Neural cell (in vitro differentiated cells): ENCODE measurements at regions not wholly inside any gene's neighbourhood (a gene's known extent, or its start where the extent isn't known, plus 50 kb on each side); places are given as distances from the start of the nearest gene placed in this dataset.

Experiments used
- H2AFZ ChIP-seq: fragments of 200-600, 300-800 bp; sonication (generic), shearing (Covaris generic); 2 replicates; pipeline ENCODE4 v1.6.0; 2014; ENCODE audit warnings: low read depth, mild to moderate bottlenecking, antibody characterized with exemption, low read length, moderate library complexity
- H3F3A ChIP-seq: fragments of 200-600 bp; shearing (Covaris generic); 2 replicates; pipeline ENCODE4 v1.6.1; 2016; ENCODE audit warnings: mild to moderate bottlenecking, moderate library complexity, mixed read lengths, antibody characterized with exemption, low read length; ENCODE audit not compliant: insufficient read depth, poor library complexity, severe bottlenecking
- H3K27ac ChIP-seq: fragments of 200-600, 300-800 bp; sonication (generic), shearing (Covaris generic); 2 replicates; pipeline ENCODE4 v1.5.1; 2014; ENCODE audit warnings: mild to moderate bottlenecking, low read length, moderate library complexity
- H3K27me3 ChIP-seq: fragments of 300-800, 200-600 bp; sonication (generic), shearing (Covaris generic); 2 replicates; pipeline ENCODE4 v1.6.0; 2014; ENCODE audit warnings: mild to moderate bottlenecking, low read depth, low read length, moderate library complexity; ENCODE audit not compliant: insufficient read depth
- H3K36me3 ChIP-seq: fragments of 300-800, 200-600 bp; sonication (generic), shearing (Covaris generic); 2 replicates; pipeline ENCODE4 v1.5.1; 2014; ENCODE audit warnings: mild to moderate bottlenecking, antibody characterized with exemption, low read length, moderate library complexity; ENCODE audit not compliant: insufficient read depth
- H3K4me2 ChIP-seq: fragments of 300-800, 200-600 bp; sonication (generic), shearing (Covaris generic); 2 replicates; pipeline ENCODE4 v1.6.0; 2014; ENCODE audit warnings: mild to moderate bottlenecking, low read length
- H3K4me3 ChIP-seq: fragments of 300-800, 200-600 bp; sonication (generic), shearing (Covaris generic); 2 replicates; pipeline ENCODE4 v1.5.1; 2014; ENCODE audit warnings: mild to moderate bottlenecking, low read length, moderate library complexity
- H3K79me2 ChIP-seq: fragments of 200-600 bp; shearing (Covaris generic); replicated peaks from 2 replicates; pipeline ENCODE4 v1.6.0; 2014; ENCODE audit warnings: mild to moderate bottlenecking, low read length, moderate library complexity; ENCODE audit not compliant: insufficient read depth
- H3K9ac ChIP-seq: fragments of 300-800, 200-600 bp; sonication (generic), shearing (Covaris generic); 2 replicates; pipeline ENCODE4 v1.6.1; 2016; ENCODE audit warnings: mild to moderate bottlenecking, low read length, mixed read lengths
- H3K9me2 ChIP-seq: fragments of 200-600 bp; shearing (Covaris generic); 2 replicates; pipeline ENCODE4 v1.6.1; 2016; ENCODE audit warnings: mild to moderate bottlenecking, low read length, mixed read lengths; ENCODE audit not compliant: insufficient read depth
- H3K9me3 ChIP-seq: fragments of 200-600, 300-800 bp; sonication (generic), shearing (Covaris generic); 2 replicates; pipeline ENCODE4 v1.6.1; 2016; ENCODE audit warnings: mild to moderate bottlenecking, mixed run types, low read length, moderate library complexity, mixed read lengths
- H4K20me1 ChIP-seq: fragments of 200-600 bp; shearing (Covaris generic); 2 replicates; pipeline ENCODE4 v1.6.1; 2016; ENCODE audit warnings: mild to moderate bottlenecking, mixed run types; ENCODE audit not compliant: insufficient read depth
- EP300 ChIP-seq: fragments of 450-650 bp; conservative IDR thresholded peaks from 2 replicates; pipeline ENCODE4 v1.6.1; 2014; ENCODE audit warnings: antibody characterized with exemption, mild to moderate bottlenecking, moderate library complexity; ENCODE audit not compliant: poor library complexity, severe bottlenecking
- EZH2 ChIP-seq: fragments of 200-600, 300-800 bp; shearing (Covaris generic), sonication (generic); IDR thresholded peaks from 2 replicates; pipeline ENCODE4 v1.6.1; 2014; ENCODE audit warnings: antibody characterized with exemption, low read length, borderline replicate concordance, mild to moderate bottlenecking; ENCODE audit not compliant: insufficient read depth, poor library complexity, severe bottlenecking
- MXI1 ChIP-seq: fragments of 450-650 bp; conservative IDR thresholded peaks from 2 replicates; pipeline ENCODE4 v1.6.1; 2014; ENCODE audit warnings: antibody characterized with exemption, mild to moderate bottlenecking; ENCODE audit not compliant: poor library complexity, severe bottlenecking
- POLR2AphosphoS5 ChIP-seq: IDR thresholded peaks from 2 replicates; pipeline ENCODE4 v1.6.1; 2012
- RAD21 ChIP-seq: fragments of 450-650 bp; conservative IDR thresholded peaks from 2 replicates; pipeline ENCODE4 v1.6.1; 2014; ENCODE audit warnings: antibody characterized with exemption, mild to moderate bottlenecking, moderate library complexity
- SMC3 ChIP-seq: fragments of 450-650 bp; conservative IDR thresholded peaks from 2 replicates; pipeline ENCODE4 v1.6.1; 2014; ENCODE audit warnings: antibody characterized with exemption, mild to moderate bottlenecking, moderate library complexity; ENCODE audit not compliant: poor library complexity
- TAF1 ChIP-seq: IDR thresholded peaks from 2 replicates; pipeline ENCODE4 v1.6.1; 2012; ENCODE audit warnings: low read depth
- TF ChIP-seq, protein P1 (sequence below): IDR thresholded peaks from 2 replicates; pipeline ENCODE4 v1.6.1; 2012; ENCODE audit warnings: borderline replicate concordance
- TF ChIP-seq, protein P2 (sequence below): fragments of 450-650 bp; IDR thresholded peaks from 2 replicates; pipeline ENCODE4 v1.5.1; 2014; ENCODE audit warnings: antibody characterized with exemption, mild to moderate bottlenecking, moderate library complexity; ENCODE audit not compliant: poor library complexity, severe bottlenecking

DNA sequence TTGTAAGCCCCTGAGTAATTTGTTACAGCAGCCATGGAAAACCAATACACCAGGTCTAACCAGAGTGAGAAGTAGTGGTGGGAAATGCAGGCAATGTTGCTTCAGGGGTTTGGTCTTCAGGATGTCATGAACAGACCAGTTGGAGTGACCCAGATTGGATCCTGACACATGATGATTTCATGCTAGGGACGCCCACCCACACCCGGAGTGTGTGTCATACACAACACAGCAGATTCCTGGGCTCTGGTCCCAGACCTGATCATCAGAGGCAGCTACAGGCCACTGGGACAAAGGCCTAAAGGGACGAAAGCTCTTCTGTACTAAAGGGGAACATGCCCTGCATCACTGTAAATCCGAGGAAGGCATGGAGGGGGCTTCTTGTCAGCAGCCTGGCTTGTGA, 194.2 kb downstream of the NSG2 start:
- no peak overlapping the region for H2AFZ ChIP-seq
- no peaks in the 10 kb centered on the region for H3K27me3 ChIP-seq
- no peaks in the 10 kb centered on the region for H3F3A ChIP-seq
- no peaks in the 10 kb centered on the region for H4K20me1 ChIP-seq
- H3K4me3 ChIP-seq, result no peak overlapping the region
- TF ChIP-seq EP300, result no peak
- TF ChIP-seq POLR2AphosphoS5, result no peak
- TF ChIP-seq, protein P1, sequence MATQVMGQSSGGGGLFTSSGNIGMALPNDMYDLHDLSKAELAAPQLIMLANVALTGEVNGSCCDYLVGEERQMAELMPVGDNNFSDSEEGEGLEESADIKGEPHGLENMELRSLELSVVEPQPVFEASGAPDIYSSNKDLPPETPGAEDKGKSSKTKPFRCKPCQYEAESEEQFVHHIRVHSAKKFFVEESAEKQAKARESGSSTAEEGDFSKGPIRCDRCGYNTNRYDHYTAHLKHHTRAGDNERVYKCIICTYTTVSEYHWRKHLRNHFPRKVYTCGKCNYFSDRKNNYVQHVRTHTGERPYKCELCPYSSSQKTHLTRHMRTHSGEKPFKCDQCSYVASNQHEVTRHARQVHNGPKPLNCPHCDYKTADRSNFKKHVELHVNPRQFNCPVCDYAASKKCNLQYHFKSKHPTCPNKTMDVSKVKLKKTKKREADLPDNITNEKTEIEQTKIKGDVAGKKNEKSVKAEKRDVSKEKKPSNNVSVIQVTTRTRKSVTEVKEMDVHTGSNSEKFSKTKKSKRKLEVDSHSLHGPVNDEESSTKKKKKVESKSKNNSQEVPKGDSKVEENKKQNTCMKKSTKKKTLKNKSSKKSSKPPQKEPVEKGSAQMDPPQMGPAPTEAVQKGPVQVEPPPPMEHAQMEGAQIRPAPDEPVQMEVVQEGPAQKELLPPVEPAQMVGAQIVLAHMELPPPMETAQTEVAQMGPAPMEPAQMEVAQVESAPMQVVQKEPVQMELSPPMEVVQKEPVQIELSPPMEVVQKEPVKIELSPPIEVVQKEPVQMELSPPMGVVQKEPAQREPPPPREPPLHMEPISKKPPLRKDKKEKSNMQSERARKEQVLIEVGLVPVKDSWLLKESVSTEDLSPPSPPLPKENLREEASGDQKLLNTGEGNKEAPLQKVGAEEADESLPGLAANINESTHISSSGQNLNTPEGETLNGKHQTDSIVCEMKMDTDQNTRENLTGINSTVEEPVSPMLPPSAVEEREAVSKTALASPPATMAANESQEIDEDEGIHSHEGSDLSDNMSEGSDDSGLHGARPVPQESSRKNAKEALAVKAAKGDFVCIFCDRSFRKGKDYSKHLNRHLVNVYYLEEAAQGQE, result no peak
- TF ChIP-seq TAF1, result no peak
- TF ChIP-seq, protein P2, sequence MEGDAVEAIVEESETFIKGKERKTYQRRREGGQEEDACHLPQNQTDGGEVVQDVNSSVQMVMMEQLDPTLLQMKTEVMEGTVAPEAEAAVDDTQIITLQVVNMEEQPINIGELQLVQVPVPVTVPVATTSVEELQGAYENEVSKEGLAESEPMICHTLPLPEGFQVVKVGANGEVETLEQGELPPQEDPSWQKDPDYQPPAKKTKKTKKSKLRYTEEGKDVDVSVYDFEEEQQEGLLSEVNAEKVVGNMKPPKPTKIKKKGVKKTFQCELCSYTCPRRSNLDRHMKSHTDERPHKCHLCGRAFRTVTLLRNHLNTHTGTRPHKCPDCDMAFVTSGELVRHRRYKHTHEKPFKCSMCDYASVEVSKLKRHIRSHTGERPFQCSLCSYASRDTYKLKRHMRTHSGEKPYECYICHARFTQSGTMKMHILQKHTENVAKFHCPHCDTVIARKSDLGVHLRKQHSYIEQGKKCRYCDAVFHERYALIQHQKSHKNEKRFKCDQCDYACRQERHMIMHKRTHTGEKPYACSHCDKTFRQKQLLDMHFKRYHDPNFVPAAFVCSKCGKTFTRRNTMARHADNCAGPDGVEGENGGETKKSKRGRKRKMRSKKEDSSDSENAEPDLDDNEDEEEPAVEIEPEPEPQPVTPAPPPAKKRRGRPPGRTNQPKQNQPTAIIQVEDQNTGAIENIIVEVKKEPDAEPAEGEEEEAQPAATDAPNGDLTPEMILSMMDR, result no peak
- no peak for TF ChIP-seq EZH2
- no peak for TF ChIP-seq MXI1
- TF ChIP-seq RAD21, result no peak
- TF ChIP-seq SMC3, result no peak
- H3K36me3 ChIP-seq, result no peaks in the 10 kb centered on the region
- H3K9ac ChIP-seq, result no peak overlapping the region
- no peaks in the 10 kb centered on the region for H3K9me3 ChIP-seq
- H3K79me2 ChIP-seq, result no peaks in the 10 kb centered on the region
- H3K4me2 ChIP-seq, result no peak overlapping the region
- H3K27ac ChIP-seq, result no peak overlapping the region
- no peaks in the 10 kb centered on the region for H3K9me2 ChIP-seq

DNA sequence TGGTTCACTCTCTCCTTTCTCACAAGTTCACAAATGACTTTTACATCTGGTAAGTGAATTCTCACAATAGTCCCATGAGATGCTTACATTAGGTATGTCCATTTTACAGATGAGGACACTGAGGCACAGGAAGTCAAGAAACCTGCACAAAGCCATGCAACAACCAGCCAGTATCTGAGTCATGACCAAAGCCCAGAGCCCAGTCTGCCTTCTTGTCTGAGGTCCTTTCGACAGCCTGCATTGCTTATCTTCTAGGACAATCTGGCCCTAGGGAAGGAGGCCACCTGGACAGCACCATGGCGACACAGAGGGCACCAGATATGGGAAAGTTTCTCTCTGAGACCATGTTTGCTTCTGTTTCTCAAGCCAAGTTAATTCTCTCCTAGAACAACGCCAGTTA, 197.1 kb downstream of the NSG2 start:
- Histone ChIP-seq H3K27me3 (no peaks in the 10 kb centered on the region), H3K9me2 (no peaks in the 10 kb centered on the region), H3K36me3 (no peaks in the 10 kb centered on the region), H3K4me2 (no peak overlapping the region), H3K4me3 (no peak overlapping the region), H3K9me3 (no peaks in the 10 kb centered on the region), H3K79me2 (no peaks in the 10 kb centered on the region), H3F3A (no peaks in the 10 kb centered on the region), H2AFZ (no peak overlapping the region), H3K9ac (no peak overlapping the region), H3K27ac (no peak overlapping the region), H4K20me1 (no peaks in the 10 kb centered on the region)
- TF ChIP-seq EP300, result no peak
- TF ChIP-seq, protein P2, result no peak
- no peak for TF ChIP-seq EZH2
- TF ChIP-seq, protein P1, result no peak
- no peak for TF ChIP-seq RAD21
- TF ChIP-seq POLR2AphosphoS5, result no peak
- no peak for TF ChIP-seq SMC3
